ENCODE measurements at regions not wholly inside any gene's neighbourhood (a gene's known extent, or its start where the extent isn't known, plus 50 kb on each side); places are given as distances from the start of the nearest gene placed in this dataset.

- Histone ChIP-seq H3K27me3 (ENCODE audit: insufficient read depth, low read length, poor library complexity) (no peaks in the 10 kb centered on the region), H3K9ac (ENCODE audit: low read depth, low read length) (no peak overlapping the region), H3K27ac (ENCODE audit: low read length) (no peak overlapping the region), H3K4me1 (ENCODE audit: insufficient read depth, low read length) (no peaks in the 10 kb centered on the region), H3K4me3 (ENCODE audit: low read depth in 1 of 2, low read length in 2 of 2) (no peak overlapping the region), H2AFZ (ENCODE audit: low read depth, low read length) (no peak overlapping the region), H3K79me2 (ENCODE audit: insufficient read depth, low read length) (no peaks in the 10 kb centered on the region), H3K4me2 (ENCODE audit: insufficient read depth, low read length) (no peak overlapping the region), H4K20me1 (ENCODE audit: insufficient read depth, low read length) (no peaks in the 10 kb centered on the region), H3K9me3 (ENCODE audit: insufficient read depth, low read length, severe bottlenecking) (no peaks in the 10 kb centered on the region), H3K36me3 (ENCODE audit: insufficient read depth, low read length) (no peaks in the 10 kb centered on the region)
- ATAC-seq (ENCODE audit: insufficient read depth, low read depth): no peak
- DNase-seq: no peak
- TF ChIP-seq CTCF (IDR thresholded peaks at IDR 0.05; ENCODE audit: borderline replicate concordance, extremely low read depth, low read length, poor library complexity, severe bottlenecking) (no peak), EZH2 (IDR thresholded peaks at IDR 0.05; ENCODE audit: borderline replicate concordance, low read depth, low read length, severe bottlenecking) (no peak)
Measured at GRCh38 chr3:102034639-102035451, 185.5 kb downstream of the NFKBIZ start.

- Histone ChIP-seq H3K4me2 (ENCODE audit: insufficient read depth, low read length) (no peak overlapping the region), H4K20me1 (ENCODE audit: insufficient read depth, low read length) (no peaks in the 10 kb centered on the region), H3K4me3 (ENCODE audit: low read depth in 1 of 2, low read length in 2 of 2) (no peak overlapping the region), H3K27ac (ENCODE audit: low read length) (no peak overlapping the region), H3K4me1 (ENCODE audit: insufficient read depth, low read length) (no peaks in the 10 kb centered on the region), H3K36me3 (ENCODE audit: insufficient read depth, low read length) (no peaks in the 10 kb centered on the region), H3K9me3 (ENCODE audit: insufficient read depth, low read length, severe bottlenecking) (peaks cover 2% of the 10 kb centered on the region), H2AFZ (ENCODE audit: low read depth, low read length) (no peak overlapping the region), H3K9ac (ENCODE audit: low read depth, low read length) (no peak overlapping the region), H3K79me2 (ENCODE audit: insufficient read depth, low read length) (no peaks in the 10 kb centered on the region), H3K27me3 (ENCODE audit: insufficient read depth, low read length, poor library complexity) (no peaks in the 10 kb centered on the region)
- no peak for TF ChIP-seq CTCF (IDR thresholded peaks at IDR 0.05; ENCODE audit: borderline replicate concordance, extremely low read depth, low read length, poor library complexity, severe bottlenecking)
- TF ChIP-seq EZH2 (IDR thresholded peaks at IDR 0.05; ENCODE audit: borderline replicate concordance, low read depth, low read length, severe bottlenecking): no peak
- DNase-seq (no peak), ATAC-seq (ENCODE audit: insufficient read depth, low read depth) (no peak)
Measured at GRCh38 chr3:102036017-102036416, 186.7 kb downstream of the NFKBIZ start.

- no peaks in the 10 kb centered on the region for H3K36me3 ChIP-seq (ENCODE audit: insufficient read depth, low read length)
- H3K9ac ChIP-seq (ENCODE audit: low read depth, low read length): no peak overlapping the region
- no peaks in the 10 kb centered on the region for H3K27me3 ChIP-seq (ENCODE audit: insufficient read depth, low read length, poor library complexity)
- peaks cover 2% of the 10 kb centered on the region for H3K9me3 ChIP-seq (ENCODE audit: insufficient read depth, low read length, severe bottlenecking)
- no peak overlapping the region for H3K27ac ChIP-seq (ENCODE audit: low read length)
- no peak overlapping the region for H3K4me2 ChIP-seq (ENCODE audit: insufficient read depth, low read length)
- DNase-seq (no peak), ATAC-seq (ENCODE audit: insufficient read depth, low read depth) (no peak)
- no peaks in the 10 kb centered on the region for H3K79me2 ChIP-seq (ENCODE audit: insufficient read depth, low read length)
- no peak for TF ChIP-seq EZH2 (IDR thresholded peaks at IDR 0.05; ENCODE audit: borderline replicate concordance, low read depth, low read length, severe bottlenecking)
- TF ChIP-seq CTCF (IDR thresholded peaks at IDR 0.05; ENCODE audit: borderline replicate concordance, extremely low read depth, low read length, poor library complexity, severe bottlenecking): no peak
- H4K20me1 ChIP-seq (ENCODE audit: insufficient read depth, low read length): no peaks in the 10 kb centered on the region
- H2AFZ ChIP-seq (ENCODE audit: low read depth, low read length): no peak overlapping the region
- H3K4me3 ChIP-seq (ENCODE audit: low read depth in 1 of 2, low read length in 2 of 2): no peak overlapping the region
- H3K4me1 ChIP-seq (ENCODE audit: insufficient read depth, low read length): no peaks in the 10 kb centered on the region
Measured at GRCh38 chr3:102036472-102036871, 187.2 kb downstream of the NFKBIZ start.

Measured in DND-41 (cell line).